Smooth muscle cell (in vitro differentiated cells): ENCODE measurements at regions not wholly inside any gene's neighbourhood (a gene's known extent, or its start where the extent isn't known, plus 50 kb on each side); places are given as distances from the start of the nearest gene placed in this dataset.
A peak's percentile ranks its signal among the peaks of the same experiment; 100 is the strongest.

Experiments used
- DNase-seq: peaks from one replicate; lab custom pipeline; 2025; ENCODE audit not compliant: unreplicated experiment; lab: John Stamatoyannopoulos, UW
- H2AFZ ChIP-seq: fragments of 200-600 bp; sonication (generic); 2 replicates; pipeline ENCODE4 v1.6.0; 2016; ENCODE audit warnings: antibody characterized with exemption, low read depth, mild to moderate bottlenecking
- H3F3A ChIP-seq: fragments of 200-600 bp; sonication (generic); 2 replicates; pipeline ENCODE4 v1.6.0; 2017; ENCODE audit warnings: antibody characterized with exemption, low read depth
- H3K27ac ChIP-seq: fragments of 200-600 bp; sonication (generic); 2 replicates; pipeline ENCODE4 v1.5.1; 2016; ENCODE audit warnings: low read depth, mild to moderate bottlenecking
- H3K27me3 ChIP-seq: fragments of 200-600 bp; sonication (generic); 2 replicates; pipeline ENCODE4 v1.6.1; 2016; ENCODE audit warnings: low read depth, mild to moderate bottlenecking
- H3K36me3 ChIP-seq: fragments of 200-600 bp; sonication (generic); 2 replicates; pipeline ENCODE4 v1.5.1; 2016; ENCODE audit warnings: low read depth
- H3K4me1 ChIP-seq: fragments of 200-600 bp; sonication (generic); 2 replicates; pipeline ENCODE4 v1.5.1; 2016; ENCODE audit warnings: low read depth
- H3K4me2 ChIP-seq: fragments of 200-600 bp; sonication (generic); 2 replicates; pipeline ENCODE4 v1.6.0; 2016; ENCODE audit warnings: mild to moderate bottlenecking
- H3K4me3 ChIP-seq: fragments of 200-600 bp; sonication (generic); 2 replicates; pipeline ENCODE4 v1.5.1; 2016; ENCODE audit warnings: mild to moderate bottlenecking
- H3K79me2 ChIP-seq: fragments of 200-600 bp; sonication (generic); 2 replicates; pipeline ENCODE4 v1.6.0; 2016; ENCODE audit warnings: low read depth, mild to moderate bottlenecking
- H3K9ac ChIP-seq: fragments of 200-600 bp; sonication (generic); 2 replicates; pipeline ENCODE4 v1.6.0; 2016; ENCODE audit warnings: low read depth
- H3K9me3 ChIP-seq: fragments of 200-600 bp; sonication (generic); replicated peaks from 2 replicates; pipeline ENCODE4 v1.5.1; 2016; ENCODE audit warnings: low read depth
- H4K20me1 ChIP-seq: fragments of 200-600 bp; sonication (generic); 2 replicates; pipeline ENCODE4 v1.6.0; 2016; ENCODE audit warnings: low read depth
- WGBS: methylation state at CpG from one replicate; pipeline ENCODE4 v1.1.7; 2016; ENCODE audit warnings: low lambda C conversion rate; 5-methylcytosine and 5-hydroxymethylcytosine counted together
- TF ChIP-seq, protein P1 (sequence below): fragments of 200-600 bp; sonication (generic); IDR thresholded peaks from 2 replicates; pipeline ENCODE4 v1.5.1; 2017; ENCODE audit warnings: borderline replicate concordance, mild to moderate bottlenecking, antibody characterized with exemption; ENCODE audit not compliant: insufficient read depth, poor library complexity, severe bottlenecking

DNA sequence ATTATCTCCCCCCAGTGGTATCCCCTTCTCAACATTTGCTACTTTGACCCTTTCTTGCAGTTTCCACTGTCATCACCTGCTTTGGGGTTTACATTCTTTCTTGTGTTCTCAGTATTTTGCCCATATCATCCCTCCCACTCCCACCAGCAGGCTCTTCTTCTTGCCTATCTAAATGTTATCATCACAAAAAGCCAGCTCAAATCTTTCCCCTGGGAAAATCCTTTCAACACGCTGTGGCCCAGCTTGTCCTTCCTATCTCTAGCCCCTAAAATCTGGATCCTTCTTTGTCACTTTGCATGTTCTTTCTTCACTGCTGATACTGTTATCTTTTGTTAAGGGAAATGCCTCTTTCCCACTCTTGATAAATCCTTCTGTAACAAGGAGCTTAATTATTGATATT lies 138.2 kb downstream of the RAD51AP2 start:
- Histone ChIP-seq H4K20me1 (no peaks in the 10 kb centered on the region), H3K4me1 (no peaks in the 10 kb centered on the region), H2AFZ (no peak overlapping the region), H3K27ac (no peak overlapping the region), H3K36me3 (no peaks in the 10 kb centered on the region), H3K4me3 (no peak overlapping the region), H3K27me3 (no peaks in the 10 kb centered on the region), H3K79me2 (no peaks in the 10 kb centered on the region), H3K9me3 (no peaks in the 10 kb centered on the region), H3K9ac (no peak overlapping the region), H3F3A (no peaks in the 10 kb centered on the region), H3K4me2 (no peak overlapping the region)
- DNase-seq, result no peak
- TF ChIP-seq, protein P1, sequence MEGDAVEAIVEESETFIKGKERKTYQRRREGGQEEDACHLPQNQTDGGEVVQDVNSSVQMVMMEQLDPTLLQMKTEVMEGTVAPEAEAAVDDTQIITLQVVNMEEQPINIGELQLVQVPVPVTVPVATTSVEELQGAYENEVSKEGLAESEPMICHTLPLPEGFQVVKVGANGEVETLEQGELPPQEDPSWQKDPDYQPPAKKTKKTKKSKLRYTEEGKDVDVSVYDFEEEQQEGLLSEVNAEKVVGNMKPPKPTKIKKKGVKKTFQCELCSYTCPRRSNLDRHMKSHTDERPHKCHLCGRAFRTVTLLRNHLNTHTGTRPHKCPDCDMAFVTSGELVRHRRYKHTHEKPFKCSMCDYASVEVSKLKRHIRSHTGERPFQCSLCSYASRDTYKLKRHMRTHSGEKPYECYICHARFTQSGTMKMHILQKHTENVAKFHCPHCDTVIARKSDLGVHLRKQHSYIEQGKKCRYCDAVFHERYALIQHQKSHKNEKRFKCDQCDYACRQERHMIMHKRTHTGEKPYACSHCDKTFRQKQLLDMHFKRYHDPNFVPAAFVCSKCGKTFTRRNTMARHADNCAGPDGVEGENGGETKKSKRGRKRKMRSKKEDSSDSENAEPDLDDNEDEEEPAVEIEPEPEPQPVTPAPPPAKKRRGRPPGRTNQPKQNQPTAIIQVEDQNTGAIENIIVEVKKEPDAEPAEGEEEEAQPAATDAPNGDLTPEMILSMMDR, result no peak
- WGBS, result 18% methylated on average over 1 of the region's 1 CpG

DNA sequence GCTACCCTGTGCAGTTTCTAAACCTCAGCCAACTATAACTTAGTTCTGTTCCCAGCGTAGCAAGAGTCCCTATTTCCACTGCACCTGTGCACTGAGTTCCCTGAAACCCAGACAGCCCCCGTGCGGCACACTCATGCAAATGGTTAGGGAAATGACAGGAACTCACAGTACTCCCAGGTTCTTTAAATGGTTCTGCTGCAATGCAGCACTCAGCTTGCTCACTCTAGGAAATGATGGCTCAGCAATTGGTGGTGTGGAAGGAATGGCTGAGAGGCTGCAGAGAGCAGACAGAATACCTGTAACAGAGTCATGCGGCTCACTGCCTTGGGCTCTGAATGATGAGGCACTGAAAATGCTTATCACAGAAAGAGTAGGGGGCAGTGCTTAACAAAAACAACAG lies 143.0 kb downstream of the RAD51AP2 start:
- H4K20me1 ChIP-seq, result no peaks in the 10 kb centered on the region
- no peaks in the 10 kb centered on the region for H3K27me3 ChIP-seq
- 77% methylated on average over 4 of the region's 4 CpGs for WGBS

DNA sequence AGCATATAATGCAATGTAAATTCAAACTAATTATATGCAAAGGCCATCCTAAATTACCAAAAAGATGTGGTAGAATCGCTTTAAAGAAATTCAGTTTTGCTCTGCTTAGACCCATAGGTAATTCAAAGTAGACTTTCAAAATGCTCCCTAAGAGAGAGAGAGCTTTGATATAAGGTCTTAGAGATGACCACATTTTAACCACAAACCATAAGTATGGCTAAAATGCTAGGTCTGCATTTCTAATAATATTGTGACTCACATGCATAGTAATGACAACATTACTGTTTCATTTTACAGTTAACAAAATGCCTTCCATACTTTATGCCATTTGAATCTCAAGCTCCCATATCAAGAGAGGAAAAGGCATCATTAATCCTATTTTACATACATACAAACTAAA lies 144.5 kb downstream of the RAD51AP2 start:
- Histone ChIP-seq H3K27ac (peak overlapping the region; percentile 91), H4K20me1 (no peaks in the 10 kb centered on the region), H3K36me3 (no peaks in the 10 kb centered on the region), H3K4me2 (peak overlapping the region; percentile 69), H3K9ac (peak overlapping the region; percentile 64), H3K79me2 (no peaks in the 10 kb centered on the region), H3K4me1 (peaks cover 4% of the 10 kb centered on the region), H3F3A (no peaks in the 10 kb centered on the region), H3K4me3 (no peak overlapping the region), H3K27me3 (no peaks in the 10 kb centered on the region), H3K9me3 (no peaks in the 10 kb centered on the region), H2AFZ (no peak overlapping the region)
- no peak for DNase-seq
- TF ChIP-seq, protein P1, result no peak
- 62% methylated on average over 1 of the region's 1 CpG for WGBS

More for the DNA sequence above, 143.0 kb downstream of the RAD51AP2 start:
- Histone ChIP-seq H2AFZ (no peak overlapping the region), H3K9me3 (no peaks in the 10 kb centered on the region), H3K4me1 (peaks cover 4% of the 10 kb centered on the region), H3K9ac (no peak overlapping the region), H3K27ac (no peak overlapping the region), H3K4me2 (no peak overlapping the region), H3K79me2 (no peaks in the 10 kb centered on the region), H3K36me3 (no peaks in the 10 kb centered on the region), H3F3A (no peaks in the 10 kb centered on the region), H3K4me3 (no peak overlapping the region)
- no peak for DNase-seq
- TF ChIP-seq, protein P1, result no peak

DNA sequence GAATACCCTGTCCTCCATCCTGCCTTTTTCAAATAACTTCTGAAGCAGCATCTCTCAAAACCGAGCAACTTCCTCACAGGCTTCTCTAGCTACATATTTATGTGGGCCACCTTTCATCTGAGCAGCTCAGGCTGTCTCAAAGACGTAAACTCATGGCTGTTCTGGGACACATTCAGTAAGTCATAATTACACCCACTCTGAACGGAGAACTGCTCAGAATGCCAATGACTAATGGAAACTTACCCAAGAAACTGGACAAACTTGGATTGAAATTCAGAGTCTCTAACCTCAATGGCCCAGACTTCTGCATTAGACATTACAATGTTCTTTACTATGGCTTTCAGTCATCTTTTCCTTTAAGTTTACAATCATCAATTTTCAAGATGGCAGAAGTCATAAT lies 145.2 kb downstream of the RAD51AP2 start:
- peak overlapping the region; percentile 69 for H3K4me2 ChIP-seq
- H3K4me1 ChIP-seq, result peaks cover 4% of the 10 kb centered on the region
- H3K9me3 ChIP-seq, result no peaks in the 10 kb centered on the region
- DNase-seq, result no peak
- H3K9ac ChIP-seq, result peak overlapping the region; percentile 64
- H4K20me1 ChIP-seq, result no peaks in the 10 kb centered on the region
- H3F3A ChIP-seq, result no peaks in the 10 kb centered on the region
- H3K79me2 ChIP-seq, result no peaks in the 10 kb centered on the region
- H3K36me3 ChIP-seq, result no peaks in the 10 kb centered on the region
- no peaks in the 10 kb centered on the region for H3K27me3 ChIP-seq
- TF ChIP-seq, protein P1, result no peak
- WGBS, result 26% methylated on average over 3 of the region's 3 CpGs
- H3K27ac ChIP-seq, result peak overlapping the region; percentile 91
- no peak overlapping the region for H3K4me3 ChIP-seq
- H2AFZ ChIP-seq, result no peak overlapping the region
